ENCODE measurements at regions not wholly inside any gene's neighbourhood (a gene's known extent, or its start where the extent isn't known, plus 50 kb on each side); places are given as distances from the start of the nearest gene placed in this dataset.
A peak's percentile ranks its signal among the peaks of the same experiment; 100 is the strongest.
"Not testable (repeated sequence)": the region's sequence is repeated elsewhere in the genome, so short reads cannot be mapped to it uniquely, and the experiment has no call there.

- no peak for DNase-seq
Measured at GRCh38 chr4:91840359-91840758, 463.4 kb upstream of the GRID2 start.

- no peak for DNase-seq
Measured at GRCh38 chr4:91846233-91846632, 457.5 kb upstream of the GRID2 start.

GRCh38 chr4:91851456-91851855 lies 452.3 kb upstream of the GRID2 start:
- no peak for DNase-seq

GRCh38 chr4:91887926-91888325 lies 415.8 kb upstream of the GRID2 start:
- no peak for DNase-seq

GRCh38 chr4:91891217-91891616 lies 412.5 kb upstream of the GRID2 start:
- not testable (repeated sequence) for DNase-seq

GRCh38 chr4:91894006-91894405 lies 409.8 kb upstream of the GRID2 start:
- DNase-seq: no peak

GRCh38 chr4:91904556-91904955 lies 399.2 kb upstream of the GRID2 start:
- no peak for DNase-seq

- no peak for DNase-seq
Measured at GRCh38 chr4:91909963-91910362, 393.8 kb upstream of the GRID2 start.

- DNase-seq: peak; percentile 16
Measured at GRCh38 chr4:91914176-91914804, 389.5 kb upstream of the GRID2 start.

- DNase-seq: no peak
Measured at GRCh38 chr4:91916219-91916618, 387.5 kb upstream of the GRID2 start.

- DNase-seq: no peak
Measured at GRCh38 chr4:91924625-91925024, 379.1 kb upstream of the GRID2 start.

- no peak for DNase-seq
Measured at GRCh38 chr4:91935217-91935616, 368.5 kb upstream of the GRID2 start.

GRCh38 chr4:91936311-91936710 lies 367.5 kb upstream of the GRID2 start:
- peak; percentile 11 for DNase-seq

- no peak for DNase-seq
Measured at GRCh38 chr4:91957963-91958362, 345.8 kb upstream of the GRID2 start.

GRCh38 chr4:91958596-91958995 lies 345.2 kb upstream of the GRID2 start:
- DNase-seq: no peak

- no peak for DNase-seq
Measured at GRCh38 chr4:91961504-91961903, 342.3 kb upstream of the GRID2 start.

- no peak for DNase-seq
Measured at GRCh38 chr4:91963486-91963885, 340.3 kb upstream of the GRID2 start.

- no peak for DNase-seq
Measured at GRCh38 chr4:91965166-91965565, 338.6 kb upstream of the GRID2 start.

GRCh38 chr4:91973479-91974153 lies 330.1 kb upstream of the GRID2 start:
- DNase-seq: no peak

GRCh38 chr4:91984466-91984865 lies 319.3 kb upstream of the GRID2 start:
- DNase-seq: no peak

GRCh38 chr4:91989914-91990313 lies 313.9 kb upstream of the GRID2 start:
- DNase-seq: no peak

- DNase-seq: no peak
Measured at GRCh38 chr4:91990726-91991125, 313.0 kb upstream of the GRID2 start.

- no peak for DNase-seq
Measured at GRCh38 chr4:91997045-91997444, 306.7 kb upstream of the GRID2 start.

- DNase-seq: no peak
Measured at GRCh38 chr4:92012899-92013867, 290.6 kb upstream of the GRID2 start.

Measured in NCI-H2029 treated with DMSO at 0.1 percent for 48 hours (cell line).